UCSD-AML1 (cell line): ENCODE measurements at regions not wholly inside any gene's neighbourhood (a gene's known extent, or its start where the extent isn't known, plus 50 kb on each side); places are given as distances from the start of the nearest gene placed in this dataset.

Experiments used
- DNase-seq: peaks from one replicate; lab custom pipeline; 2025; ENCODE audit not compliant: unreplicated experiment; lab: John Stamatoyannopoulos, UW

DNA sequence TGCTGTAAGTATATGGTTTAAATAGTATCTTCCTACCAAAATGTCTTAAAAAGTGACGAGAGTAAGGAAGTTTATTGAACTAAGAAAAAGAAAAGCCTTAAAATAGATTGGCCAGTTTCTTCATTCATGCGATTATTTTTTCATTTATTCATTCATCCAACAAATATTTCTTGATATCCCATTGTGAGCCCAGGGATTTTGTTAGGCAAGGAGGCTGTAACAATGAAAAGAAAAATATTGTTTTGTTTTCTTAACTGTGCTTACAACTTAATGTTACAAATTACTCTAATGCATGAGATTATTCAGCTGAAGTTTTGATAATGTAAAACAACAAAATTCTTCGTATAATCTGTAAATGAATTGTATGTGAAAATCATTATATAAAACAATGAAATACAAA, 882.0 kb downstream of the LTN1 start:
- no peak for DNase-seq

DNA sequence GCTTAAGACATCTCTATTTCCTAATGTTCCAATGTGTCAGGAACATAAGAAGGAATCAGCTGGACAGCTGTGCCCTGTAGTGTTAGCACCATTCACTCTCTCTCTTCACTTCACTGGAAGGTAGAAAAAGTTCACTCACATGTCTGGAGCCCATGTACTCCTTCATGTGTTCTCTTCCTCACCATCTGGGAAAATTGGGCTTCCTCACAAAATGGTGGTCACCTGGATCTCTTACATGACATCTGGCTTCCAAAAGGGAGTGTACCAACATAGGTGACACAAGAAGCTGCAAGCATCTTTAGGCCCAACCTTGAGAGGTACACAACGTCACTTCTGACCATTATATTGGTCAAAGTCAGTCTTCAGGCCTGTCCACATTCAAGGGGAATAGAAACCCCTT, 882.6 kb downstream of the LTN1 start:
- no peak for DNase-seq

DNA sequence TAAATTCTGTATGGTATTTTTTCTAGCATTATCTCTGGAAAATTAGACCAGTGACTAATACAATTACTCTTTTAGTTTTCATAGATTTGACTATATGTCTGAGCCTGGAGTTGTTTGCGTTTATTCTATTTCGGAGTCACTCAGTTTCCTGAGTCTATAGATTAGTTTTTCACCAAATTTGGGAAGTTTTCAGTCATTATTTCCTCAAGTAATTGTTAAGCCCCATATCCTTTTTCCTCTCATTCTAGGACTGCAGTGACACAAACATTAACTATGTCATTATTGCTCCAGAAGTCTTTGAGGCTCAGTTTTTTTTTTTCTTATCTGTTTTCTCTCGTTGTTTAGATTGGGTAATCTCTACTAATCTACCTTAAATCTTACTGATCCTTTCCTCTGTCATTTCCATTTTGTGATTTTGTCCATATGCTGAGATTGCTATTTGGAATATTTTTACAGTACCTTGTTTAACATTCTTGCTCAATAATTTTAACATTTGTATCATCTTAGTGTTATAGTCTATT, 886.2 kb downstream of the LTN1 start:
- DNase-seq: no peak

DNA sequence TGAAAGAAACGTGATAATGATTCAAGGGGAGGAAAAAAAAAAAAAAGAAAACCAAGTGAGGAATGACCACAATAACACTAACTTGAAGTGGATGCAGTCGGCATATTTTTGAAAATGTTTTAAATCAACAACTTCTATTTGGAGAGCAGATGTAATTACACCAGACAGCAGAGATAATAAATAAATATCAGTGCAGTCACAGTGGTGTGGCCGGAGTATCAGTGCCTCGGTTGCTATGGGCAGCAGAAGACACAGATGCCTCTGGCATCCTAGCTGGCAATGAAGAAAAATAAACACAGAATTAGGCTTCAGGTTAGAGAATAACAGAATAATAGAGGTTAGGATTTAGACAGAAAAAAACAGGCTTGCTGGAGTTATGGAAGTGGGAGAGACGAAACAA, 888.3 kb downstream of the LTN1 start:
- no peak for DNase-seq

DNA sequence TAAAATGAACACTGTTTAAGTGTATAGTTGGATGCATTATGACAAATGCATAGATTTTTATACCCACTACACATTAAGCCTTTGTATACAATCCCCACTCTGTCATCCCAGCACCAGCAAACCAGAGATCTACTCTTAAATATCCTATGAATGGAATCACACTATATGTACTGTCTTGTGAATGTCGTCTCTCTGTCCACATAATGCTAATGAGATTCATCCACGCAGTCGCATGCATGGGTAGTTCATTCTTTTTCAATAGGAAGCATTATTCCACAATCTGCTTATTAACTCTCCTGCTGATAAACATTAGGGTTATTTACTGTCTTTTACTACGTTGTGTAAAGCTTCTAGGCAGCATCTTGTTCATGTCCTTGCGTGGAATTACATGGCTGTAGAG, 892.3 kb downstream of the LTN1 start:
- DNase-seq: no peak

DNA sequence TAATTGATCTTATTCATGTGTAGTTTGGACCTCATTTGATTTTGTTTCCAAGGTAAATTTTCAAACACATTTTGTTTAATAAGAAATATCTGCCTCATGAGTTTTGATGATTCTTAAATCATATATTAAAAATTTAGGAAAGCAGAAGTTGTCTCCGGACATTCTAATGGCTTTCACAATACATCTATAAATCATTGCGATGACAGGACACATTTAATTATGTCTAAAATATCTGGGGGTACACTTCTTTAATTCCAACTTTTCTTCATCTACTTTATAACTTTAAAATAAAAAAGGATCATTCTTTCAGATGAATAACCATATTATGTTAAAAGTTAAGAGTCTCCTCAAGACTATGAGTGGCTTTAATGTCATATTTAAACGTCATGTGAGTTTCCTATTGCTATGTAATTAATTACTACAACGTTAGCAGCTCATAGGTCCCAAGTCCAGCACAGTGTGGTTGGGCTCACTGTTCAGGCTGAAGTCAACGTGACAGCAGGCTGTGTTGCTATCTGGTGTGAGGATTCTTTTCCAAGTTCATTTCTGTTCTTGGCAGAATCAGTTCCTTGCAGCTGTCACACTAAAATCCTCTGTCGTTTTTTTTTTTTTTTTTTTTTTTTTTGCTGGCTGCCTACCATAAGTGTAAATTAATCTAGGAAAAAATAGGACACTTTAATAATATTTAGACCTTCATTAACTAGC, 893.5 kb downstream of the LTN1 start:
- DNase-seq: no peak

DNA sequence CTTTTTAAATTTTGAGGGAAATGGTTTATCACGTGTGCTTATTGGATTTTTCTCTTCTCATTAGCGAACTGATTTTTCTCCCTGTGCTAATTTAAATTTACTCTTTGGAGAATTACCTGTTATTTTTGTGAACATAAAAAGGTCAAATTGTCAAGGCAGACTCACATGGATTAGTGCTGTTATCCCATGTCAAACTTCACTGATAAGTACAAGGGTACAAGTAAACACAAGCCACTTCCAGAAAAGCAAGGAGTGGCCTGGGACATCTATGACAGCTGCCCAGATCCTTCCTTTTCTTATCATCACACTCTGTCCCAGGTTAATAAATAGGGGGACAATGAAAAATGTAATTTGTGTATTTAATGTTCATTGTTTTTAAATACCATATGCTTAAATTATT, 901.2 kb downstream of the LTN1 start:
- DNase-seq: no peak

DNA sequence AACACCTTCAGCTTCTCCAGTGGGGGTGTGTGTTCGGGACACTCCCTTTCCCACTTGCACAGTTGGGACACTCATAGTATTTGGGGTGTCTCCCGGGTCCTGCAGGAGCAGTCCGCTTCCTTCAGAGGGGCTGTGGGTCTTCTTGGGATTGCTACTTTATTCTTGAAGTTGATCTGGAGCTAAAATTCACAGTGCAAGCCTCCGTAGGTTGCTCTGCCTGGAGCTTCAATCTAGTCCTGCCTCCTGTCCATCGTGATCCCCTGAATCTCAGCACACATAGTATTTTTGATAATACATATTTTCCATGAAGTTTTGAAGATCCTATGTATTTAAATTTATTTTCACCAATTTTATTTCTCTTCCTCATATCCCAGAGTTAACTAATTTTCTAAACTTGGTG, 902.1 kb downstream of the LTN1 start:
- DNase-seq: no peak

DNA sequence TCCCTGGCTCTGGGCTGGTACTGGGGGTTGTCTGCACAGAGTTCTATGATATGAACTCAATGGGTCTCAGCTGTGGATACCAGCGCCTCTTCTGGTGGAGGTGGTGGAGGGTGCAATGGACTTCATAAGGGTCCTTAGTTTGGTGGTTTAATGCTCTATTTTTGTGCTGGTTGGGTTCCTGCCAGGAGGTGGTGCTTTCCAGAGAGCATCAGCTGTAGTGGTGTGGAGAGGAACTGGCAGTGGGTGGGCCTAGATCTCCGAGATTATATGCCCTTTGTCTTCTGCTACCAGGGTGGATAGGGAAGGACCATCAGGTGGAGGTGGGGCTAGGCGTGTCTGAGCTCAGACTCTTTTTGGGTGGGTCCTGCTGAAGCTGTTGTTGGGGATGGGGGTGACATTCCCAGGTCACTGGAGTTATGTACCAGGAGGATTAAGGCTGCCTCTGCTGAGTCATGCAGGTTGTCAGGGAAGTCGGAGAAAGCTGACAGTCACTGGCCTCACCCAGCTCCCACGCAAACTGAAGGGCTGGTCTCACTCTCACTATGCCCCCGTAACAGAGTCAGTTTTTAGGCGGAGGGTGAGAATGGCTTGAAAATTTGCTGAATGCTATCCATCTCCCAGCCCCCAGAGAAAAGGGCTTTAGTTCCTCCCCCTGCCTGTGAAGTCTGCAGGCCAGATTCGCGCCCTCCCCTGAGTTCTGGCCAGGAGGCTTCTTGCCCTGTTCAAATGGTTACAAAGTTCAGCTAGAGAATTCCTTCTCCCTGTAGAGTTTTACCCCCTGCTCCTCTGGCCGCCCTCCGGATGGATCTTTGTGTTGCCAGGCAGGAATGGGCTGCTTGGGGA, 902.9 kb downstream of the LTN1 start:
- DNase-seq: no peak

DNA sequence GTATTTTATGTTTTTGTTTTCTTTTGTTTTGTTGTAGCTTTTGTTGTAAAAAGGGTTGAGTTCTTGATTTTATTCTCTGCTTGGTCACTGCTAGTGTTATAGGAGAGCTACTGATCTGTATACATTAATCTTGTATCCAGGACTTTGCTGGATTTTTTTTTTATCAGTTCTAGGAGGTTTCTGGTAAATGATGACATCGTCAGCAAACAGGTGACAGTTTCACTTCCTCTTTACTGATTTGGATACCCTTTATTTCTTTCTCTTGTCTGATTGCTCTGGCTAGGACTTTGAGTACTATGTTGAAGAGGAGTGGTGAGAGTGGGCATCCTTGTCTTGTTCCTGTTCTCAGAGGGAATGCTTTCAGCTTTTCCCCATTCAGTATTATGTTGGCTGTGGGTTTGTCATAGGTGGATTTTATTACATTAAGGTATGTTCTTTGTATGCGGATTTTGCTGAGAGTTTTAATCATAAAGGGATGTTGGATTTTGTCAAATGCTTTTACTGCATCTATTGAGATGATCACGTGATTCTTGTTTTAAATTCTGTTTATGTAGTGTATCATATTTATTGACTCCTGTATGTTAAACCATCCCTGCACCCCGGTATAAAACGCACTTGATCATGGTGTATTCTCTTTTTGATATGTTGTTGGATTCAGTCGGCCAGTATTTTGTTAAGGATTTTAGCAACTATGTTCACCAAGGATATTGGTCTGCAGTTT, 905.7 kb downstream of the LTN1 start:
- DNase-seq: no peak

DNA sequence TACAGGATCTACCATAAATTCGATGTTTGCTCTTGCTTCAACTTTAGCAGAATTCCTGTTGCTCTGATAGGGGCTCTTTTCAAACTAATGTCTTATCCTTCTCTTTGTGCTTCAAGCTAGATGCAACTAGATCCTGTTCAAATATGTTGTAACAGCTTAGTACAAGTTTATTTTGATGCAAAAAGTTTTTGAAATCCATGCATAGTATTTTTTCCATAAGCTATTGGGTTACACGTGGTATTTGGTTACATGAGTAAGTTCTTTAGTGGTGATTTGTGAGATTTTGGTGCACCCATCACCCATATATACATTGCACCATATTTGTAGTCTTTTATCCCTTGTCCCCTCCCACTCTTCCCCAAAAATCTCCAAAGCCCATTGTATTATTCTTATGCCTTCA, 907.7 kb downstream of the LTN1 start:
- DNase-seq: no peak

DNA sequence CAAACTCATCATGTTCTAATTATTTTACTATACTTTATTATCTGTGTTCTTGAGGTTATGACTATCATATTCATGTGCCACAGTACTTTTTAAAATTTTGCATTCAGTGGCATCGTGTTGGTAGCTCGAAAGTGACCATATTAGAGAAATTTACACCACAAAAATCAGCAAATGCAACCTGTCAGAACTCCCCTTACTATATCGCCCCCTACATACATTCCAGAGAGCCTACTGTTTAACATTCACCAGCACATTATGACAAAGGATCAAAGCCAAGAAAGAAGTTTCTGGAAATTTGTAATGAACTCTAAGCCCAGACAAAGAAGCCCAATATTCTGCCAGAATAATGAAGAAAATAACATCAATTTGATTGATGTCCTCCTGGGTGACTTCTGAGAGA, 909.3 kb downstream of the LTN1 start:
- DNase-seq: no peak

DNA sequence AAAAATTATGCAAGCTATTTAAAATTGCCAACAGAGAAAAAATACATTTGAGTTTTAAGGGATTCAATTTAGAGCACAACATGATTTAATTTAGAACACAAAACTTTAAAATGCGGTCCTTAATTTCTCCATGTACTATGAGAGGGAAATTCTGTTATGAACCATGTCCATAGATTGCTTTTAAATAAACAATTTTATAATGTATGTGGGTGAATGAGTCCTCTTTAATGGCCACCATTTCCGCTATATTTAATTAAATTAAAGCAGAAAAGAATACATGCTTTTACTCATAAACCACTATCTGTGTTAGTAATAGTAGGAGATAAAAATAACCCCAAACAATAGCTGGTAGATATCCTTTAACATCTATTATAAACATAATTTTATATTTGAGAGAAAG, 914.6 kb downstream of the LTN1 start:
- no peak for DNase-seq

DNA sequence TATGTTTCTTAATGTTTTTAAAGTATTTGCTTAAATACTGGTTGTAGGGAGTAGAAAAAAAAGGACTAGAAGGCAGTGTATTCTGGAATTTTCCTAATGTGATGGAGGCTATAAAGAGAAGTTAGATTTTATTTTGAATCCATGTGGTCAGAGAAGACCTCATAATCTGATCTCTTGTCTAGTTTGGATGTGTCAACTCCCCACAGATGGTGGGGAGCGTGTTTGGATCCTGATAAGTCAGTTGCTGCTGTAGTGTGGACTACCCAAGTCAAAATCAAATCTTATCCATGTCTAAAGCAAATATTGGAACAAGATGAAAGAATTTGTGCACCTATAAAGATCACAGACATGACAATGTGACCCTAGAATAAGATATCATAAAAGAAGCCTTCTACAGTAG, 918.0 kb downstream of the LTN1 start:
- no peak for DNase-seq

DNA sequence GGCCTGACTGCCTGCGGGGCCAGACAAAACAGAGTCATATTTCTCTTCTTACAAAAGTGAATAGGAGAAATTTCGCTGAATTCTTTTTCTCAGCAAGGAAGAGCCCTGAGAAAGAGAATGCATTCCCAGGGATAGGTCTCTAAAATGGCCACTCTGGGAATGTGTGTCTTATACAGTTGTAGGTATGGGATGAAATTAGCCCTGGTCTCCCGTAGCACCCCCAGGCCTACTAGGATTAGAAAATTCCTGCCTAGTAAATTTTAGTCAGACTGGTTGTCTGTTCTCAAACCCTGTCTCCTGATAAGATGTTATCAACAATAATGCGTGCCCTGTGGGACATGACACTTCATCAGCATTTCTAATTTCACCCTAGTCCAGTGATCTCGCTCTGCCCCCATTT, 920.1 kb downstream of the LTN1 start:
- no peak for DNase-seq

DNA sequence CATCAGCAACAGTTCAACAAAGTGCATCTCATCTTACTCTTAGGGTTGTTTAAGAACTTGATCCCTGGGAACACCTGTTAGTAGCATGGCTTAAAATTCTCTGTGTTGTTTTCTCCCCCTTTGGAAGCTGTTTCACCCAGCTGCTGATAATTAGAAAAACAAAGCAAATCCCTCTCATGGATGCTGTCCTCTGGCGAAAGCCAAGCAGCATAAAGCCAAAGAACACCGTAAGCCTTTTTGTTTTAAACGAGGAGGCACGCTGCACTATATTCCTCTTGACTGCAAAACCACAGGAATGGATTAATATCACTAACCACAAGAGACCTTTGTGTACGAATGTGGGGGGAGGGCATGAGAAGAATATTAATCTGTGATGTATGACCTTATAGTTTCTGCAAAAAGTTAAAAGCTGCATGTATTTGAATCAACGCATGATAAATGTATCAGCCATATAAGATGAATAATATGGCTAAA, 923.2 kb downstream of the LTN1 start:
- no peak for DNase-seq

DNA sequence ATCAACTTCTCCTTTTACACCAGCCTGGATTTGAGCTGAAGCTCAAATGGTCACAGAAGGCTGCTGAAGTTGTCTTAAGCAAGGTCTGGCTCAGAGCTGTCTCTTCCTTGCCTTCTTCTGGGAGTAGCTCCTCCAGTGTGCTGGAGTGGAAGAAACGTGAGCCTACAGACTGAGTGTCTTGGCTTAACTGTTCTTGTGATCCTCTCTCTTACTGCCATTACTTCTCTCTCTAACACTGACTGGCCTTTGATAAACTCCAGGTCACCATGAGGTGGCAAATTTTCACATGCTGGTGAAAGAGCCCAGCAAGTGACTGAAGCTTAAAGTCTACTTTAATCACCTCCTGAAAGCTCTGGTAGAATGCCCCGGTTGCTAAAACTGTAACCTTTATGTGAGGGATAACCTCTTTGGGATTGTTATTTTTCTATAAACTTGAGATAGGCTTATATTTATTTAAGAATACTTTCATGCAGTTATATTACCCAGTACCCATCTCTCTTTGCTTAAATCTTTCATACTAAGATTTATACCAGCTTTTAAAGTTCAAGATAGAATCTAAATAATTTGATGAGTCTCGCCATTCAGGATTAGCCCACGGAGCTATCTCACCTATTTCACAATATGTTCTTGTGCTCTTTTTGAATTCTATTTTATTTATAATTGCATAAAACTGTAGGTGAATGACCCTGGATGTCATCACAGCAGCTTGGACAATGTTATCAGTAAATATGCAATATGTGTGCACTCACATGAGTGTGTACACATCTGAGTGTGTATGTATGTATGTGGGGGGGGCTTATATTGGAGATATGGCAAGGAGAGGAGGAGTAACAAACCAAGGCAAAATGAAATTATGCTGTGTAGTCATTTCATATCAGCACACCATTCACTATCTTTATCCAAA, 924.0 kb downstream of the LTN1 start:
- DNase-seq: no peak

DNA sequence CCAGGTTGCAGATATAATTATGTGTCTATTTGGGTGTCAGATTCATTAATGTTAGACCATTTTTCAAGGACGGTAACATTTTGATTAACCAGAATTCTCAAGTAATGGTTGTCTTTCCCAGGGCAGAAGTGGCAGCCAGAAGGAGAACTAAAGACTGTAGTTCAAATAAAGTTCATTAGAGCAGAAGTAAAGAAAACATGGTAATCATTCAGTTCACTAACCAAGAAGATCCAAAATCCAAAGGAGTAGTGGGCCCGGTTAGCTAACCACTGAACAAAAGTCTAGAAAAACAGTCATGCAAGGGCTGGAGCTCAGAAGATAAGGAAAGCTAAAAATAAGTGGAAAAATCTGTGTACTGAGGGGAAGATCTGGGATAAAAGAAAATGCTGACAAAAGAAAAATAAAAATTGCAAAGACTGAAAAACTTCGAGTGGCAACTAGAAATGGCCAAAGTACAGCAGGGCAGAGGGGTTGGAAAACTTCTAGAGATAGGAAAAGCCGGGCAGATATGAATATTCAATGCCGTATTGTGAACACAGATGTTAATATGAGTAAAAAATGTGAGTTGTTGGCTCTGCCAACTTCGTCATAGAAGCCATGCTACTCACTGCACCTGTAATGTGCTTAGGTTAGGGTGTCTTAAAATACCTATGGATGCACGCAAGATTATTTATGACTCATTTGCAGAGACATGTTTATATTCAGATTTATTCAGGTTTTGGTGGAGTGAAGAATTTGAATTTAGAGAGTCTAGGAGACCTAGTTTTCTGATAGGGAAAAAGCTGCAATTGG, 925.9 kb downstream of the LTN1 start:
- no peak for DNase-seq

DNA sequence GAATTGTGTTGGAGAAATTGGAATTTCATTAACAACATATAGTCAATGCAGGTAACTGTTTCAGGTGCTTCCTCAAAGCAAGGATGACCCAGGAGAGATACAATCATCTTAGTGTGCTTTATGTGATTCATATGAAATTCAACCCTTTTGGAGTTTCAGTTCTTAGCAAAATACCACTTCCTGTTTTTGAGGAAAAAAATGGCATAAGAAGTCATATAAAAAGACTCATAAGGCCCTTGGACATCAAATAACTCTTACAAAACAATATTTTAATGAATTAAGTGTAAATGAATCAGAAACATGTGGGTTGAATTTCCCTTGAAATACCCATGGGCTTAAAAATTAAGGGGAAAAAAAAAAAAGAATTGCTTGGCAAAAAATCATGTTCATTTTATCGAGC, 926.6 kb downstream of the LTN1 start:
- DNase-seq: no peak
